ENCODE measurements at regions not wholly inside any gene's neighbourhood (a gene's known extent, or its start where the extent isn't known, plus 50 kb on each side); places are given as distances from the start of the nearest gene placed in this dataset.
A peak's percentile ranks its signal among the peaks of the same experiment; 100 is the strongest.

DNA sequence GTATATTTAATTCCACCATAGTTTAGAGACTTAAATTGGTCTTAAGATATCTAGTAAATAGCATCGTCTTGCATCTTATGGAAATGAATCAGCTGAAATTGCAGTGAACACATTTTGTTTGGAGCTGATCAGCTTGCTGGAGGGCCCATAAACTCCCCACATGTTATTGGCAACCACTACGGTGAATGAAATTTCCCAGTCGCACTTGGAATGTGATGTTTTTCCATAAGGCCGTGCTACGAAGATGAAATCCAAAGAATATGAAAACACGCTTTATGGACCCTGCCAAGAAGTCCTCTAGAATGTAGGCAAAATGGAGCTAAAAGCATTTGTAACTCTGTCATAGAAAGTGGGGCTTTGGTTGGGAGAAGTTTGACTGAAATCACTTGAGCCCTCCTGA, 572.1 kb downstream of the ACTL7B start:
- TF ChIP-seq, protein P1, sequence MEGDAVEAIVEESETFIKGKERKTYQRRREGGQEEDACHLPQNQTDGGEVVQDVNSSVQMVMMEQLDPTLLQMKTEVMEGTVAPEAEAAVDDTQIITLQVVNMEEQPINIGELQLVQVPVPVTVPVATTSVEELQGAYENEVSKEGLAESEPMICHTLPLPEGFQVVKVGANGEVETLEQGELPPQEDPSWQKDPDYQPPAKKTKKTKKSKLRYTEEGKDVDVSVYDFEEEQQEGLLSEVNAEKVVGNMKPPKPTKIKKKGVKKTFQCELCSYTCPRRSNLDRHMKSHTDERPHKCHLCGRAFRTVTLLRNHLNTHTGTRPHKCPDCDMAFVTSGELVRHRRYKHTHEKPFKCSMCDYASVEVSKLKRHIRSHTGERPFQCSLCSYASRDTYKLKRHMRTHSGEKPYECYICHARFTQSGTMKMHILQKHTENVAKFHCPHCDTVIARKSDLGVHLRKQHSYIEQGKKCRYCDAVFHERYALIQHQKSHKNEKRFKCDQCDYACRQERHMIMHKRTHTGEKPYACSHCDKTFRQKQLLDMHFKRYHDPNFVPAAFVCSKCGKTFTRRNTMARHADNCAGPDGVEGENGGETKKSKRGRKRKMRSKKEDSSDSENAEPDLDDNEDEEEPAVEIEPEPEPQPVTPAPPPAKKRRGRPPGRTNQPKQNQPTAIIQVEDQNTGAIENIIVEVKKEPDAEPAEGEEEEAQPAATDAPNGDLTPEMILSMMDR (IDR thresholded peaks at IDR 0.05): no peak
- DNase-seq (no peak), ATAC-seq (no peak)
- H3K4me3 ChIP-seq: no peak overlapping the region
- no peaks in the 10 kb centered on the region for H3K27me3 ChIP-seq
- 89 to 94% methylated on average over 6 of the region's 6 CpGs for WGBS, 2 donors
- H3K27ac ChIP-seq: no peak overlapping the region
- intact Hi-C loops (cut with DNase I): loop anchor here in 2 of 10 donors (10.0 kb wide), 3 partner anchors 59 to 809 kb away; no protein-coding TSS in a partner anchor
- H3K9me3 ChIP-seq: no peaks in the 10 kb centered on the region
- no peaks in the 10 kb centered on the region for H3K4me1 ChIP-seq
- H3K36me3 ChIP-seq: no peaks in the 10 kb centered on the region

DNA sequence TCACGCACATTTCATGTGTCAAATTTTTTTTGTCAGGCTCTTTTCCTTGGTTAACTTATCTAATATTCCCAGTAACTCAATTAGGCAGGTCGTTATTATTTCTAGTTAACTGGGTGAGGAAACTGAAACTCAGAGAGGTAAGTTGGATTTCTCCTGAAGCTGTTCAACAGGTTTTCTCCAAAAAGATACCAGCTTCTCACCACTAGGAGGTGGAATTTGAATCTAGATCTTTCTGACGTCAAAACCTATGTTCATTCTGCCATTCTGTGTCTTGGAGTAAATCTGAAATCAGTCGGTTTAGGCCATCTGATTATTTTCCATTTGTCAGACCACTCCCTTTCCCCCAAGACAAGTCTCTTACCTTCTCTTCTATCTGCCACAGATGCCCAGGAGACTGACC, 572.9 kb downstream of the ACTL7B start:
- ATAC-seq (no peak), DNase-seq (no peak)
- Histone ChIP-seq H3K4me1 (no peaks in the 10 kb centered on the region), H3K9me3 (no peaks in the 10 kb centered on the region), H3K27ac (no peak overlapping the region), H3K36me3 (no peaks in the 10 kb centered on the region), H3K27me3 (no peaks in the 10 kb centered on the region), H3K4me3 (no peak overlapping the region)
- TF ChIP-seq, protein P1 (IDR thresholded peaks at IDR 0.05): peak in 2 of 9 donors; percentile 22 to 37
- 63 to 67% methylated on average over 4 of the region's 4 CpGs for WGBS, 2 donors
- intact Hi-C loops (cut with DNase I): loop anchor here in 2 of 10 donors (10.0 kb wide), 3 partner anchors 58 to 808 kb away; no protein-coding TSS in a partner anchor

DNA sequence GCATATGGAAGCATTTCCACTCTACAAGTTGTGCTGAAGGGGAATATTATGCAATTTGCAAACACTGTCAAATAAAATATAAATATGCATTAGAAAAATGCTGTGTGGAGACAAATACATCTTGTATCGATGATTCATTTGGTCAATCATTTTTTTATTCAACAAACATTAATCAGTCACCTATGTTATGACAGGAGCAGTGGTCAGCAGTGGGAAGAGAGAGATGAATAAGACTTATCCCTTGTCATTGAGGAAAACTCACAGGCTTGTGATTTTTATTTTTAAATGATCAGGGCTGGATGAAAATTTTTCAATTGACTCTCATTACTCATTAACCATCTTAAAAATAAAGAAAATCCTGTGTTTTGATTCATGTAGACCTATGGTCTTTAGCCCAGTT, 574.1 kb downstream of the ACTL7B start:
- Histone ChIP-seq H3K4me1 (no peaks in the 10 kb centered on the region), H3K4me3 (no peak overlapping the region), H3K9me3 (no peaks in the 10 kb centered on the region), H3K27me3 (no peaks in the 10 kb centered on the region), H3K36me3 (no peaks in the 10 kb centered on the region), H3K27ac (no peak overlapping the region)
- TF ChIP-seq, protein P1 (IDR thresholded peaks at IDR 0.05): no peak
- no peak for DNase-seq
- WGBS, 2 donors: 92% methylated on average over 1 of the region's 1 CpG
- intact Hi-C loops (cut with DNase I): loop anchor here in 2 of 10 donors (10.0 kb wide), 3 partner anchors 57 to 807 kb away; no protein-coding TSS in a partner anchor
- no peak for ATAC-seq

DNA sequence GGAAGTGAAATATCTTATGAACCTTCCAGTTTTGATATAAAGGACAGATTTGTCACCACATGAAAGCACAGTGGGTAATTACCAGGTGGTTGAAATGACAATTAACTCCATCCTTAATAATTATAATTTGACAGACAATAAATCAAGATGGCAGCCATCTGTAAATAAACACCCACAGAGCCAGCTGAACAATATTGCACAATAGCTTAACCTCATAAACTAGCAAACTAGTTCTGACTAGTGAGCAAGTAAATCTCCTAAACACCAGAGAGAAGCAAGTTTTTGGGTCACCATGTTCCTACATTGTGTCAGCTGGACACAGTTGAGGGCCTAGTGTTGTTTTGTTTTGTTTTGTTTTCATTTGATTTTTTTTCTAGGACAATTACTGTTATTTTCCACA, 577.4 kb downstream of the ACTL7B start:
- Histone ChIP-seq H3K27me3 (no peaks in the 10 kb centered on the region), H3K9me3 (no peaks in the 10 kb centered on the region), H3K27ac (no peak overlapping the region), H3K36me3 (no peaks in the 10 kb centered on the region), H3K4me3 (no peak overlapping the region), H3K4me1 (no peaks in the 10 kb centered on the region)
- DNase-seq (no peak), ATAC-seq (no peak)
- intact Hi-C loops (cut with DNase I): loop anchor here in 4 of 10 donors (10.0 kb wide), 2 partner anchors 286 to 814 kb away; no protein-coding TSS in a partner anchor
- TF ChIP-seq, protein P1 (IDR thresholded peaks at IDR 0.05): no peak

All from heart right ventricle (tissue), 16 donors.